GM23248 (cell line): ENCODE measurements at regions not wholly inside any gene's neighbourhood (a gene's known extent, or its start where the extent isn't known, plus 50 kb on each side); places are given as distances from the start of the nearest gene placed in this dataset.

Source experiments
- EZH2 ChIP-seq: fragments of 200-600 bp; sonication (generic); IDR thresholded peaks from 2 replicates; pipeline ENCODE4 v1.6.1; 2018; ENCODE audit warnings: antibody characterized with exemption, mild to moderate bottlenecking; ENCODE audit not compliant: insufficient read depth, poor library complexity, severe bottlenecking
- EZH2phosphoT487 ChIP-seq: fragments of 200-600 bp; sonication (generic); IDR thresholded peaks from 2 replicates; pipeline ENCODE4 v1.6.1; 2018; ENCODE audit warnings: antibody characterized with exemption, moderate library complexity, mild to moderate bottlenecking, low read depth; ENCODE audit not compliant: insufficient read depth

DNA sequence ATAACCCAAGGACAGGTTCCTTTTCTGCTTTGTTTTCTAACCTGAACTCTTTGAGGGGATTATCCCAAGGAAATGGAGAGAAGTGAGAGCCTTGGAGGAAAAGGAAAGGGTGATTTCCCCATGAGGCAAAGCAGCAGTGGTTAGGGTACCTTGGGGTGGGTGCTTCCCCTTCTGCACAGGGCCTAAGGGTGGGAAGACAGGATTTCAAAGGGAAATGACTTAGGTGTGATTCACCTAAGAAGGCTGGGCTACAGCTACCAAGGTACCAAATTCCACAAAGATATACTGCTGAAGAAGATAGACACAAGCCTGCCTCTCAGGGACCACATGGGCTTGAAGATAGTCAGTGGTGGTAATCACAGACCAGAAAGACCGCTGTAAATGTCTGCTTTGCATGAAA, 325.3 kb upstream of the DPH6 start:
- TF ChIP-seq EZH2 (no peak), EZH2phosphoT487 (no peak)
